ENCODE measurements at regions not wholly inside any gene's neighbourhood (a gene's known extent, or its start where the extent isn't known, plus 50 kb on each side); places are given as distances from the start of the nearest gene placed in this dataset.

DNA sequence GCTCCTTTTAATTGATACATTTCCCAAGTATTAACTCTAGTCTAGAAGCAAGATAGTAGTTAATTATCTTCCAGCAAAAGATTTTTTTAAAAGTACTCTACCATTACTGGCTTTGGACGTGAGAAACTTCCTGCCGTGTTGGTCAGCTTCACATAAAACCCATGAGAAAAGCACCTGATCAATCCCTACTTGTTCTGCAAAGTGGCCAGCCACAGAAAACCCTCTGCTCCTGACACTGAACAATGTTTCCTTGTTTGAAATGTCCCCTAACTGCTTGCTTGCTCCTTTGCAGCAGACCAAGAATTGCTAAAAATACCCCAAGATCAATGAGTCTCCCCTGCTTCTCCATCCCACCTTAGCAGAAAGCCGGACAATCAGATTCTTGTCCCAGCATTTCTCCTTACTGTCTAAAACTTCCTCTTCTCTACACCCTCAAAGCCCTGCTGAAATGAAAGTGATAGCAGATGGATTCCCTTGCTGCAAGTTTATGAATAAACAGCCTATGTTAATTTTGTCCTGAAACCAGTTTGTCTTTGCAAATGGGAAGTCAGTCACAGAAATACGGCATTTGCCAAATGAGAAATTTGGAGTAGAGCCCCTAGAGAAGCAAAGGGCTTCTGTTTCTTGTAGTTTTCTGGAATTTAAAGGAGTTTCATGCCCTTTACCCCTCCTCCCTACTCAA lies 207.1 kb upstream of the ARHGAP20 start:
- TF ChIP-seq ZNF274 (IDR thresholded peaks at IDR 0.05; ENCODE audit: low read depth, low read length) (no peak), YY1 (IDR thresholded peaks at IDR 0.05; ENCODE audit: insufficient read depth, insufficient read length) (no peak), SUZ12 (IDR thresholded peaks at IDR 0.05; ENCODE audit: extremely low read depth, insufficient read depth, insufficient read length) (no peak)
